B cell (primary cell): ENCODE measurements at regions not wholly inside any gene's neighbourhood (a gene's known extent, or its start where the extent isn't known, plus 50 kb on each side); places are given as distances from the start of the nearest gene placed in this dataset.

Experiments
- CTCF ChIP-seq: fragments of 200-600 bp; IDR thresholded peaks from one replicate; pipeline ENCODE4 v1.8.0; 2022; ENCODE audit warnings: antibody characterized with exemption, mild to moderate bottlenecking
- EZH2 ChIP-seq: IDR thresholded peaks from 2 replicates; pipeline ENCODE4 v1.6.1; 2012; ENCODE audit warnings: borderline replicate concordance, low read depth, mild to moderate bottlenecking, moderate library complexity, low read length; ENCODE audit not compliant: insufficient read depth, poor library complexity, severe bottlenecking

- TF ChIP-seq CTCF (no peak), EZH2 (no peak)
Observed at GRCh38 chr4:188737251-188738002, 598.2 kb downstream of the TRIML1 start.
